SJCRH30 (cell line): ENCODE measurements at regions not wholly inside any gene's neighbourhood (a gene's known extent, or its start where the extent isn't known, plus 50 kb on each side); places are given as distances from the start of the nearest gene placed in this dataset.

Experiments used
- DNase-seq, 2 experiments: peaks; one replicate each; pipeline ENCODE4 v3.0.0-alpha.2; 2015 to 2020
- H3K27ac ChIP-seq: fragments of 250-450 bp; sonication (Bioruptor Pico); 2 replicates; pipeline ENCODE4 v1.5.1; 2020; ENCODE audit warnings: mild to moderate bottlenecking, moderate library complexity
- H3K27me3 ChIP-seq: fragments of 250-450 bp; sonication (Bioruptor Pico); 2 replicates; pipeline ENCODE4 v1.5.1; 2020; ENCODE audit warnings: mild to moderate bottlenecking, moderate library complexity
- H3K36me3 ChIP-seq: fragments of 250-450 bp; sonication (Bioruptor Pico); 2 replicates; pipeline ENCODE4 v1.5.1; 2020; ENCODE audit warnings: mild to moderate bottlenecking, moderate library complexity
- H3K4me1 ChIP-seq: fragments of 250-450 bp; sonication (Bioruptor Pico); 2 replicates; pipeline ENCODE4 v1.5.1; 2020; ENCODE audit warnings: mild to moderate bottlenecking, moderate library complexity
- H3K4me3 ChIP-seq: fragments of 250-450 bp; sonication (Bioruptor Pico); 2 replicates; pipeline ENCODE4 v1.5.1; 2020; ENCODE audit warnings: mild to moderate bottlenecking, moderate library complexity
- H3K9me3 ChIP-seq: fragments of 250-450 bp; sonication (Bioruptor Pico); replicated peaks from 2 replicates; pipeline ENCODE4 v1.5.1; 2020; ENCODE audit warnings: mild to moderate bottlenecking, moderate library complexity

DNA sequence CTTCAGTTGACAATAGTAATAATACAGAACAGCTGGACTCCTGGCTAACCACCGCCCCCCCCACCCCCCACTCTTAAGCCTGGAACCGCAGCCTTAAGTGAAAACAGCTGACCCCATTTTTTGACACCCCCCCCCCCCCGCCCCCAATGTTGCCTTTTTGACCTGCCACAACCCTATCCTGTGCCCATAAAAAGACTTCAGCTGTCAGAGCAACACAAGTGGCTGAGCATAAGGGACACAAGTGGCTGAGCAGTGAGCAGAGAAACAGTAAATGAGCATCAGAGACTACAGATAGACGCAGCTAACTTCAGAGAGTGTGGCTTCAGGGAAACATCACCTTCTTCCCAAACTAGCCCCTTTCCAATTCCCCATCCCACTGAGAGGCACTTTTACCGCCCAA, 1493.8 kb downstream of the LRRC4C start:
- Histone ChIP-seq H3K4me1 (peaks cover 9% of the 10 kb centered on the region), H3K36me3 (no peaks in the 10 kb centered on the region), H3K4me3 (no peak overlapping the region), H3K27ac (no peak overlapping the region), H3K9me3 (no peaks in the 10 kb centered on the region), H3K27me3 (0 out of 2 replicates have a peak, but pooled peaks cover 4% of the 10 kb centered on the region)
- peak; percentile 13 to 59 for DNase-seq

DNA sequence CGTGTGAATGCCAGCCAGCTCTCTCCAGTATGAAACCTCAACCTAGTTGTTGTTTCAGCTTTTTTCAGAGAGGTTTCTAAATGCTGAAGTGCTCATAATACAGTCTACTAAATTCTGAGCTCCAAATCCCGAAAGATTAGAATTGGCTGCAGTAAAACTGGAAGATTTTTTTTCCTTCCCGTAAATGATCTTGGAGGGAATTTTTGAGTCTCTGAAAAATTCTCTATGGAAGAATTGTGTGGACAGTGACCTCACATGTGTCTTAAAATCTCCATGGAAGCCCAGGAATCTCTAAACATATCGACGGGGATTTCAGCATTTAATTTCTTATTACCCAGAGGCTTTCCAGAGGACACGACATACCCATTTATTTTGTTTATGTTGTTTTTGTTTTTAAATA, 1499.2 kb downstream of the LRRC4C start:
- H3K9me3 ChIP-seq = no peaks in the 10 kb centered on the region
- no peaks in the 10 kb centered on the region for H3K36me3 ChIP-seq
- no peaks in the 10 kb centered on the region; the same call in 1 of the 2 replicates for H3K27me3 ChIP-seq
- DNase-seq = no peak
- peaks cover 2% of the 10 kb centered on the region for H3K4me1 ChIP-seq
- H3K4me3 ChIP-seq = no peak overlapping the region
- no peak overlapping the region; the same call in 1 of the 2 replicates for H3K27ac ChIP-seq

DNA sequence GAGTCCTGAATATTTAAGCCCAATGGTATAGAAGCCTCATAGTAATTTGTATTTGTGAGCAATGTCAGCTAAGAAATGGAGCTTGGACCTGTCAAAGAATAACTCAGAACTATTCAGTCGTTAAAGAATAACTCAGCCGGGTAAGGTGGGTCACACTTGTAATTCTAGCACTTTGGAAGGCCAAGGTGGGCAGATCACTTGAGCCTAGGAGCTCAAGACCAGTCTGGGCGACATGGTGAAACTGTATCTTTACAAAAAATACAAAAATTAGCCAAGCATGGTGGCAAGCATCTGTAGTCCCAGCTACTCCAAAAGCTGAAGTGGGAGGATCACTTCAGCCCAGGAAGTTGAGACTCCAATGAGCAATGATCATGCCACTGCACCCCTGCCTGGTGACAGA, 1526.5 kb downstream of the LRRC4C start:
- Histone ChIP-seq H3K4me1 (no peaks in the 10 kb centered on the region), H3K27ac (no peak overlapping the region), H3K36me3 (no peaks in the 10 kb centered on the region), H3K27me3 (no peaks in the 10 kb centered on the region), H3K9me3 (no peaks in the 10 kb centered on the region), H3K4me3 (no peak overlapping the region)
- DNase-seq = no peak

DNA sequence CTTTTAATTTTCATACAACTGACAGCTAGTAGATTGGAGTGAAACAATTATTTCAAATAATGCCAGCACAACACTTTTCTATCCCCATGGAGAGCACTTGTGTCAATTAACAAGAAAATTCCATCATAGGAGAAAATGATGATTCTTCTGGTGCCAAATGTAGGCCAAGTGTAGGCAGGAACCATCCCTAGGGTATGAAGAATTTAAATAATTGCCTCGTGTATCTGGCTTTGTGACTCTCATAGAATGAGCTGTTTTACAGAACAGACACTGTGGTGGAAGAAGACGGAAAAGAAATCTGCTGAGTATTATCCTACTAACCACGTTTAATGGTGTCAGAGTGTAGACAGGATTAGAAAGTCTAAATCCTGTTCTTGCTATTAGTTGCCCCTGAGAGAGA, 1542.2 kb downstream of the LRRC4C start:
- no peaks in the 10 kb centered on the region for H3K9me3 ChIP-seq
- no peaks in the 10 kb centered on the region for H3K36me3 ChIP-seq
- no peak for DNase-seq
- H3K27ac ChIP-seq = no peak overlapping the region
- H3K4me3 ChIP-seq = no peak overlapping the region
- H3K27me3 ChIP-seq = no peaks in the 10 kb centered on the region
- H3K4me1 ChIP-seq = no peaks in the 10 kb centered on the region

DNA sequence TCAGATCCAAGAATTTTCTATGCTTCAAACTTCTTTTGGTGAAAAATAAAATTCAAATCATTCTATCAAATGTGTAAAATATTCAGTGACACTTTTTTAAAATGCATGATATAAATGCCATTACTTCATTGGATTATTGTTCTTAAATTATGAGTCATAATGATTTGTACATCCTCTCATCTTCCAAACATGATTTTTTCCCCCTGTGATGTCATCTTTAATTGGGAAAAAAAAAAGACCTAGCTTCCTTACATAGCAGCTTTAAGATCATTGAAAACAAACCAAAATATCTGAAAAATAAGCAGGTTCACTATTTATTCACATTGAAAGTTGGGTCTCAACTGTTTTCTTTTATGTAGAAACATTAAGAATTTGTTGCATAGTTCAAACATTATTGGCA, 1549.4 kb downstream of the LRRC4C start:
- H3K27ac ChIP-seq = no peak overlapping the region
- H3K9me3 ChIP-seq = no peaks in the 10 kb centered on the region
- DNase-seq = no peak
- H3K36me3 ChIP-seq = no peaks in the 10 kb centered on the region
- H3K4me1 ChIP-seq = no peaks in the 10 kb centered on the region
- no peak overlapping the region for H3K4me3 ChIP-seq
- H3K27me3 ChIP-seq = no peaks in the 10 kb centered on the region

DNA sequence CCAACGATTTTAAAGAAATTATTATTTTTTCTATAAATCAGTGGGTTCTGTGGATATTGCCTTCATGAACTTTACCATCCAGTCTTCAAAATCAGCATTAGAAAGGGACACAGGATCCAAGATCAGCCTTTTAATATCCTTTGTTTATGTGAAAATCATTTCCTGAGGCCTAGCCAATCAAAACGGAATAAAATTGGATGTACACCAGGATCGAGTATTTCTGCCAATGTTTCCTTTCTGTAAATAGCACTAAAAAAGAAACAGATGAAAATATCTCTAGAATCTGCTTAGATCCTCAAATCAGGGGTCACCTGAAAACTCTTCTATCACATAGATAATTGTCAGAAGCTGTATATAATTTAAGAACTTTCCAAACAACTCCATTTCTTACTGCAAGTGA, 1598.5 kb downstream of the LRRC4C start:
- H3K4me1 ChIP-seq = peaks cover 3% of the 10 kb centered on the region; the same call in 1 of the 2 replicates

DNA sequence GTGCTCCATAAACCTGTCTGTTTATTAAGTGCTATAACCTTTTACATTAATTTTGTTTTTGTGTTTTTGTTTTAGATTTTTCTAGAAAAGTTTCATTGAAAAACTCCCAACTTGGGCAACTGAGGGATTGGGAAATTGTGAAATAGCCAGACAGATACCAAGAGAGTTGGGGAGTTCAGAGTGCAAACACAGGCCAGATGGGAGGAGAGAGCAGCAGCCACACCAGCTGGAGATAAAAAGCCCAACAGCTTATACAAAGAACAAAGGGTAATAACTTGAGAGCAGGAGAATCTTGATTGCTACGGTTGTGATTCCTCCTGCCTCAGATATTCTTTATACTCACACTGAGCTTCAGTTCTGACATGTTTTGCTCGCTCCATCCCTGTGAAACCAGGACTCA, 1642.2 kb downstream of the LRRC4C start:
- Histone ChIP-seq H3K9me3 (no peaks in the 10 kb centered on the region), H3K27ac (no peak overlapping the region), H3K4me3 (no peak overlapping the region), H3K36me3 (no peaks in the 10 kb centered on the region), H3K4me1 (no peaks in the 10 kb centered on the region), H3K27me3 (no peaks in the 10 kb centered on the region)
- no peak for DNase-seq

More for the DNA sequence above, 1598.5 kb downstream of the LRRC4C start:
- Histone ChIP-seq H3K27ac (no peak overlapping the region), H3K27me3 (peaks cover 3% of the 10 kb centered on the region; the same call in 1 of the 2 replicates), H3K9me3 (no peaks in the 10 kb centered on the region), H3K4me3 (no peak overlapping the region), H3K36me3 (no peaks in the 10 kb centered on the region)
- DNase-seq = no peak

DNA sequence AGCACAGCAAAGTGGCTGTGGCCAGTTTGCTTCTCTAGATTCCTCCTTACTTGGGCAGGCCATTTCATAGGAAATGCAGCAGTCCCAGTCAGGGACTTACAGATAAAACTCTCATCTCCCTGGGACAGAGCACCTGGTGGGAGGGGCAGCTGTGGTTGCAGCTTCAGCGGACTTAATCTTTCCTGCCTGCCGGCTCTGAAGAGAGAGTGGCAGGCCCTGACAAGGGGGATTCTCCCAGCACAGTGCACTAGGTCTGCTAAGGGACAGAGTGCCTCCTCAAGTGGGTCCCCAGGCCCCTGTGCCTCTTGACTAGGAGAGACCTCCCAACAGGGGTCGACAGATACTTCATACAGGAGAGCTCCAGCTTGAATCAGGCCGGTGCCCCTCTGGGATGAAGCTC, 1649.1 kb downstream of the LRRC4C start:
- Histone ChIP-seq H3K4me3 (no peak overlapping the region), H3K27ac (no peak overlapping the region), H3K27me3 (no peaks in the 10 kb centered on the region), H3K36me3 (no peaks in the 10 kb centered on the region), H3K9me3 (no peaks in the 10 kb centered on the region), H3K4me1 (no peaks in the 10 kb centered on the region)
- DNase-seq = no peak

DNA sequence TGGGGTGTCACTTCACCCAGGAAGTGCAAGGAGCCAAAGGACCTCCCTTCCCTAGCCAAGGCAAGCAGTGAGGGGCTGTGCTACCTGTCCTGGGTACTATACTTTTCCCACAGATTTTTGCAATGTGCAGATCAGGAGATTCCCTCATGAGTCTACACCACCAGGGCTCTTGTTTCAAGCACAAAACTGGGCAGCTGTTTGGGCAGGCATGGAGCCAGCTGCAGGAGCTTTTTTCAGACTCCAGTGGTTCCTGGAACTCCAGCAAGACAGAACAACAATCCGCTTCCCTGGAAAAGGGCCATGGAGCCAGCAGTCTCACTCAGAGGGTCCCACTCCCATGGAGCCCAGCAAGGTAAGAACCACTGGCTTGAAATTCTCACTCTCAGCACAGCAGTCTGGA, 1649.6 kb downstream of the LRRC4C start:
- Histone ChIP-seq H3K4me1 (no peaks in the 10 kb centered on the region), H3K9me3 (no peaks in the 10 kb centered on the region), H3K27ac (no peak overlapping the region)

DNA sequence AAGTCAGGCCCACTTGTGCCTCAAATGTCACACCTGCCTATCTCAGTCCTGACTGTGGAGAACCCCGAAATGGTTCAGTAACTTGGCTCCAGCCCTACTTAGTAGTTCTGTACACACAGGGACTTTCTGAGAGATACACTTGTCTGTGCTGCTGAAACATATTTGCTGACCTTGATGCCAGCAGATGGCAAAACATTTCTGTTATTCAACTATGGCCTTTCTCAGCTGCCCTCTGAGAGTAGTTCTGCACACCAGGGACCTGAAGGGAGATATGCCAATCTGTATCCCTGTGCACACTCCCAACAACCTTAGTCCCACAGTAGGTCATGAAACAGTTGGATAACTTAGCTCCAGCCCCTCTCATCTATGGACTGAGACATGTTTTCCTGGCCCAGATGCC, 1651.5 kb downstream of the LRRC4C start:
- H3K4me3 ChIP-seq = no peak overlapping the region
- DNase-seq = no peak

More for the DNA sequence above, 1649.6 kb downstream of the LRRC4C start:
- Histone ChIP-seq H3K27me3 (no peaks in the 10 kb centered on the region), H3K36me3 (no peaks in the 10 kb centered on the region), H3K4me3 (no peak overlapping the region)
- DNase-seq = no peak

DNA sequence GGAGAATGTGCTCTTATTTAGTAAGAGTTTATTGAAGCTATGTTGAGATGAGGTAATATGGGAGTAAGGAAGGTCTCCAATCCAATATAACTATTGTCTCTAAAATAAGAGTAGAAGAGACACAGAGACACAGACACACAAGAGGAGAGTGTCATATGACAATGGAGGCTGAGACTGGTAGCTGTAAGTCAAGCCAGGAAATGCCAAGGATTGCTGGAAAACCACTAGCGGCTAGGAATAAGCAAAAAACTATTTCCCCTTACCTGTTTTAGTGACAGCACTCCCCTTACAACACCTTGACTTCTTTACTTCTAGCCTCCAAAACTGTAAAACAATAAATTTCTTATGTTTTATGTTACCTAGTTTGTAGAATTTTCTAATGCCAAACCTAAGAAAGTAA, 1652.8 kb downstream of the LRRC4C start:
- H3K9me3 ChIP-seq = no peaks in the 10 kb centered on the region
- H3K4me1 ChIP-seq = no peaks in the 10 kb centered on the region
- DNase-seq = no peak
- H3K27me3 ChIP-seq = no peaks in the 10 kb centered on the region
- no peak overlapping the region for H3K27ac ChIP-seq
- H3K4me3 ChIP-seq = no peak overlapping the region
- no peaks in the 10 kb centered on the region for H3K36me3 ChIP-seq

More for the DNA sequence above, 1651.5 kb downstream of the LRRC4C start:
- H3K27me3 ChIP-seq = no peaks in the 10 kb centered on the region
- H3K36me3 ChIP-seq = no peaks in the 10 kb centered on the region
- H3K9me3 ChIP-seq = no peaks in the 10 kb centered on the region
- no peaks in the 10 kb centered on the region for H3K4me1 ChIP-seq
- H3K27ac ChIP-seq = no peak overlapping the region

DNA sequence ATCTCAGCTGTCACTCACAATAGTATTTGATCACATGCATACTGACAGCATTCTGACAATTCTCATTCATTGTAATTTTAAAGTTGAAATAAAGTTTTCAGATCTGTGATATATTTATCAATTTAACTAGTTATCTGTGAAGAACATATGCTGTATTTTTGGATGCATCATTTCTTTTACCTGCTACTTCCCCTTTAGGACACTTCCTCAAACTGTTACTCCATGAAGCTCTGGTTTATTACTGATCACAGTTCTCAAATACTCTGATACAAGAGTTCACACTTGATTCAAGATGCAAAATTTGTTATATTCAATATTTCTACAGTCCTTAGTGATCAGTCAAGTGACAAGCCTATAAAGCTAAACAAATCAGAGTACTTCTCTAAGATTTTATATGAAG, 1655.2 kb downstream of the LRRC4C start:
- H3K36me3 ChIP-seq = no peaks in the 10 kb centered on the region
- no peaks in the 10 kb centered on the region for H3K4me1 ChIP-seq
- no peak overlapping the region for H3K27ac ChIP-seq
- no peaks in the 10 kb centered on the region for H3K9me3 ChIP-seq
- no peaks in the 10 kb centered on the region for H3K27me3 ChIP-seq
- no peak for DNase-seq
- no peak overlapping the region for H3K4me3 ChIP-seq

DNA sequence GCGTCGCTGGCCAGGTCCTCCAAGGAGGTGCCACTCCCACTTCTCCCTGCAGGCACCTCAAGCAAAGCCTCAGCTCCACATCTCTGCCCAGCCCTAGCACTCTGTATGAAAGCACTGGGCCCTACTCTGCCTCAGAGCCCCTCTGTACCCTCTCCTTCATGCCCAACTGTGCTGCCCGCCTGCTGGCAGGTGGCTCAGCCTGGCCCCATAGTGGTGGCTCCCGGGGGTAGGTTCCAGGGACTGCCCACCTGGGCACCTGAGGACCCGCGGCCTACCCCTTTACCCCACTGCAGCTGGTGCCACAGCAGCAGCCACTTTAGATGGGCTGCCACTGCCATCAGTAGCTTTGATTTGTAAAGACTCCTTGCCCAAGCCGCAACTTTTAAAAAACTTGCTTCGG, 1672.8 kb downstream of the LRRC4C start:
- no peaks in the 10 kb centered on the region for H3K27me3 ChIP-seq
- H3K27ac ChIP-seq = no peak overlapping the region
- no peaks in the 10 kb centered on the region for H3K36me3 ChIP-seq
- no peaks in the 10 kb centered on the region for H3K4me1 ChIP-seq
- H3K4me3 ChIP-seq = no peak overlapping the region
- no peaks in the 10 kb centered on the region for H3K9me3 ChIP-seq
- no peak for DNase-seq

DNA sequence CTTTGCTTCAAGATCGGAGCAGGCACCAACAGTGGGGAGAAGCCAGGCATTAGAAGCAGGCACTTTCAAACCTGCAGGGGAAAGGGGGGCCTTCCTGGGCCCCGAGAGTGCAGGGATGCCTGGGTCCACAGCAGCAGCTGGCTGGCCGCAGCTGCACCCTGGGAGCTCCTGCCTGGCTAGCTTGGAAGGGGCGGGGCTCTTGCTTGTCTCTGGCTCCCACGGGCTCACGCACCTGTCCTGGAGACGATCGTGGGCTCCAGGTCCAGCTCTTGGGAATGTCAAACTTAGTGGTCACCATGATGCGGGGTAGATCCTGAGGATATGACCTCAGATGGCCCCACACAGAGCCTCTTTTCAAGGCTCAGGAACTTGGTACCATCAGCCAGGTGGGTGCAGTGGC, 1673.2 kb downstream of the LRRC4C start:
- H3K27me3 ChIP-seq = no peaks in the 10 kb centered on the region
- H3K9me3 ChIP-seq = no peaks in the 10 kb centered on the region
- DNase-seq = no peak
- H3K27ac ChIP-seq = no peak overlapping the region
- H3K36me3 ChIP-seq = no peaks in the 10 kb centered on the region
- H3K4me3 ChIP-seq = no peak overlapping the region
- H3K4me1 ChIP-seq = no peaks in the 10 kb centered on the region

DNA sequence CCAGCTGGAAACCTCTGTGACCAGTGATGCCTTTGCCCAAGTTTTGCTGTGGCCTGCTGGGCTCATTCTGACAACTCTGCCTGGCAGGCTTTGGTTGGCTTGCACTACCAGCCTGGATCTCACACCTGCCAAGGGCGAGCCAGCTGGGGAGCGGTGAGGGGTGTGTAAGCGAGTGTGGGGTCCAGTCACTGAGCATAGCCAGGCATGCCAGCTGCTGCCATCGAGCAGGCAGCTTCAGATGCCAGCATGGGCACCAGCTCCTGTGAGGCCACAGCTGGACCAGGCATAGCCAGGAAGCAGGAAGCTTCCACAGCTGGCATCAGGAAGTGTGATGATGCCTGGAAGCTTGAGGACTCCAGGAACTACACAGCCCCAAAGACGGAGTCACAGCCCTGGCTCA, 1674.6 kb downstream of the LRRC4C start:
- H3K4me1 ChIP-seq = no peaks in the 10 kb centered on the region
- H3K4me3 ChIP-seq = no peak overlapping the region
- H3K27me3 ChIP-seq = no peaks in the 10 kb centered on the region
- no peak for DNase-seq
- no peak overlapping the region for H3K27ac ChIP-seq
- H3K9me3 ChIP-seq = no peaks in the 10 kb centered on the region
- no peaks in the 10 kb centered on the region for H3K36me3 ChIP-seq

DNA sequence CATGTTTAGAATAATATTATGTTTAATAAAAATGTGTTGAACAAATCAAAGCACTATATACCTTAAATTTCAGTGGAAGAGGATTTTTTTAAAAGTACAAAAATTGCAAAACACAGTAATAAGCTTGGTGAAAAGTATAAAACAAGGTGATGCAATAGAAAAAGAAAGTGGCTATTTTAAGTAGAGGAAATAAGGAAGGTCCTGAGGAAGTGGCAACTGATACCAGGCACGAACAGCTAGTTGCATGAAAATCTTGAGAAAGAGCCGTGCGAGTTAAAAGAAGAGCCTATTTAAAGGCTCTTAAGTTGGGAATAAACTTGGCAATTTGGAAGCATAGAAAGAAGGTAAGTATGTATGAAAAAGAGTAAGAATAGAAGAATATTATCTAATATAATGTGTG, 1679.3 kb downstream of the LRRC4C start:
- Histone ChIP-seq H3K27me3 (no peaks in the 10 kb centered on the region), H3K9me3 (no peaks in the 10 kb centered on the region), H3K4me3 (no peak overlapping the region), H3K27ac (no peak overlapping the region), H3K4me1 (no peaks in the 10 kb centered on the region), H3K36me3 (no peaks in the 10 kb centered on the region)
- DNase-seq = no peak

DNA sequence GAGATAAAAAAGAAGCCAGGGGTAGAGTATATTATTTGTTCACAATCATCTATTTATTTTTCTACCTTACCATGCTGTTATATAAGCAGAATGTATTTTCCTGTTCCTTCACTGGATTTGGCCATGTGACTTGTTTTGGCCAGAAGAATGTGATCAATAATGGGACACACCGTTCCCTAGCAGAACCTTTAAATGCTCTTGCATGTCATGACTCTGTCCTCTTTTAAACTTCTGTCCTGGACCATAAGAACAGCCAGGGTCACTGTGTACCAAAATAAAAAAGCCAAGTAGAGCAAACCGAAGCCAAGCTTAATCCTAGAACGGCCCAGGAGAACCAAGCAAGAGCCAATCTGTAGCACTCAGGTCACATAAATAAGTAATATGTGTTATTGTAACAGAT, 1682.4 kb downstream of the LRRC4C start:
- Histone ChIP-seq H3K36me3 (no peaks in the 10 kb centered on the region), H3K4me3 (no peak overlapping the region), H3K9me3 (no peaks in the 10 kb centered on the region), H3K27ac (no peak overlapping the region), H3K4me1 (no peaks in the 10 kb centered on the region), H3K27me3 (no peaks in the 10 kb centered on the region)
- no peak for DNase-seq
